ENCODE measurements at regions not wholly inside any gene's neighbourhood (a gene's known extent, or its start where the extent isn't known, plus 50 kb on each side); places are given as distances from the start of the nearest gene placed in this dataset.

- TF ChIP-seq CTCF (IDR thresholded peaks at IDR 0.05) (no peak), ZFX (IDR thresholded peaks at IDR 0.05; ENCODE audit: borderline replicate concordance) (no peak)
Measured at GRCh38 chr4:156538210-156538609, 433.4 kb downstream of the PDGFC start.

Data from 22Rv1 (cell line).